ENCODE measurements at regions not wholly inside any gene's neighbourhood (a gene's known extent, or its start where the extent isn't known, plus 50 kb on each side); places are given as distances from the start of the nearest gene placed in this dataset.
"Not testable (repeated sequence)": the region's sequence is repeated elsewhere in the genome, so short reads cannot be mapped to it uniquely, and the experiment has no call there.

DNA sequence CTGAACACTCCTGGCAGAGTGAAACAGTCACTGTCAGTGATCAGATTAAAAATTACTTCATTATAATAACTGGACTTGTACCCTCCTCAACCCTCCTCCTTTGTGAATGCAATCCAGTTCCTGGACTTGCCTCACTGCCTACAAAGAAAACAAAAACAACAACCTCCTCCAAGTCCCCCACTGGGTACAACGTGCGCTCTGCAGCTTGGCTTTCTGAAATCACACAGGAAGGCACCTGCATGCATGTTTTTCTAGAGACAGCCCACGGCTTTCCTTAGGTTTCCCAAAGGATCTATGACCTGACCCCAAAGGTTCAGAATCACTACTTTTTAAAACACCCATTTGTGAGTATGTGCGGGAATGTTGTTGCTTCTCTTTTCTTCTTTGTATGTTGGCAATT, 61.4 kb upstream of the TUBA3E start:
- H3K4me1 ChIP-seq, result no peaks in the 10 kb centered on the region
- DNase-seq (ENCODE audit: low spot score), result no peak
- no peak overlapping the region for H3K4me3 ChIP-seq
- TF ChIP-seq, protein P1, sequence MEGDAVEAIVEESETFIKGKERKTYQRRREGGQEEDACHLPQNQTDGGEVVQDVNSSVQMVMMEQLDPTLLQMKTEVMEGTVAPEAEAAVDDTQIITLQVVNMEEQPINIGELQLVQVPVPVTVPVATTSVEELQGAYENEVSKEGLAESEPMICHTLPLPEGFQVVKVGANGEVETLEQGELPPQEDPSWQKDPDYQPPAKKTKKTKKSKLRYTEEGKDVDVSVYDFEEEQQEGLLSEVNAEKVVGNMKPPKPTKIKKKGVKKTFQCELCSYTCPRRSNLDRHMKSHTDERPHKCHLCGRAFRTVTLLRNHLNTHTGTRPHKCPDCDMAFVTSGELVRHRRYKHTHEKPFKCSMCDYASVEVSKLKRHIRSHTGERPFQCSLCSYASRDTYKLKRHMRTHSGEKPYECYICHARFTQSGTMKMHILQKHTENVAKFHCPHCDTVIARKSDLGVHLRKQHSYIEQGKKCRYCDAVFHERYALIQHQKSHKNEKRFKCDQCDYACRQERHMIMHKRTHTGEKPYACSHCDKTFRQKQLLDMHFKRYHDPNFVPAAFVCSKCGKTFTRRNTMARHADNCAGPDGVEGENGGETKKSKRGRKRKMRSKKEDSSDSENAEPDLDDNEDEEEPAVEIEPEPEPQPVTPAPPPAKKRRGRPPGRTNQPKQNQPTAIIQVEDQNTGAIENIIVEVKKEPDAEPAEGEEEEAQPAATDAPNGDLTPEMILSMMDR (IDR thresholded peaks at IDR 0.05), result no peak
- no peak overlapping the region for H3K27ac ChIP-seq
- H3K27me3 ChIP-seq, result no peaks in the 10 kb centered on the region
- no peaks in the 10 kb centered on the region for H3K36me3 ChIP-seq
- H3K9me3 ChIP-seq, result no peaks in the 10 kb centered on the region

DNA sequence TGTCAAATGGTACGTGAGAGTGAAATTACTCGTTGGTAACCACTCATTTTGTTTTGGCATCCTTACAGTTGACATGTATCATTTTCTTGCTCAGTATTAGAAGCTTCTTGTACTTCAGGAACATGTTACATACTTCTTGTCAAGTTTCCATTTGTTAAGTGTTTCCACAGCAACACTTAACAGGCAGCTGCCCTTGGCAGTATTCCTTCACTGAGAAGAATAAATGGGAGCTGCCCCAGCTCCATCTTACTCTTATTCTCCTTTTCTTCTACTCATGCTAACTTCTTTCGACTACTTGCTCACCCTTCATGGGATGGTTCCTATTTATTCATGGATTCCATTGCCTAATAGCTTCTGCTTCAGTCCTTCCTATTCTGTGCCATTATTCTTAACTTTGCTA, 60.1 kb upstream of the TUBA3E start:
- H3K4me3 ChIP-seq, result no peak overlapping the region
- no peaks in the 10 kb centered on the region for H3K9me3 ChIP-seq
- DNase-seq (ENCODE audit: low spot score), result no peak
- no peak overlapping the region for H3K27ac ChIP-seq
- no peaks in the 10 kb centered on the region for H3K36me3 ChIP-seq
- no peaks in the 10 kb centered on the region for H3K4me1 ChIP-seq
- H3K27me3 ChIP-seq, result no peaks in the 10 kb centered on the region
- TF ChIP-seq, protein P1 (IDR thresholded peaks at IDR 0.05), result no peak

DNA sequence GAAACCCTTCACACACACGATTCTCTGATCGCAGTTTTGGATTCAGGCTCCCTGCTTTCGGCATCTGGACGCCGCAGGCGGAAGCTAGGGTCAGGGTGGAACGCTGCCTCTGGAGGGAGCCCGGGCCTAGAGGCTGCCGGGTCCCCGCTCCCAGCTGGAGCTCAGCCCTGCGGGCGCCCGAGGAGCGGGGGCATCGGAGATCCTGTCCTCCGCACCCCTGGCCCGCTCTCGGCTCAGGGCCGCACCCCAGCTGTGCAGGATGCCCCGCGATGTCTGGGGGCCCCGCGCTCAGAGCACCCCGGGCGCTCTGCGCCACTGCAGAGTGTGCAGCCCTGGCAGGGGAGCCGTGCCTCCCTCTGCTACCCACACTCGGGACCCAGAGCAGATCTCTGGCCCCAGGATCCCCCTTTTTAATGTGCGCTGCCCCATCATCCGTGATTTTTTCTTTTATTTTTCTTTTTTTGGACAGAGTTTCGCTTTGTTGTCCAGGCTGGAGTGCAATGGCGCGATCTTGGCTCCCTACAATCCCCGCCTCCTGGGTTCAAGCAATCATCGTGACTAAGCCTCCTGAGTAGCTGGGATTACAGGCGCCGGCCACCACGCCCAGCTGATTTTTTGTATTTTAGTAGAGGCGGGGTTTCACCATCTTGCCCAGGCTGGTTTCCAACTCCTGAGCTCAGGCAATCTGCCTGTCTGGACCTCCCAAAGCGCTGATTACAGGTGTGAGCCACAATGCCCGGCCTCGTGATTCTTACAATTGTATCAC, 54.8 kb upstream of the TUBA3E start:
- DNase-seq (ENCODE audit: low spot score), result no peak
- H3K27ac ChIP-seq, result no peak overlapping the region
- H3K4me1 ChIP-seq, result peaks cover 0 to 13% of the 10 kb centered on the region in 2 donors
- peak overlapping the region in 1 of 2 donors; percentile 37 for H3K4me3 ChIP-seq
- H3K27me3 ChIP-seq, result no peaks in the 10 kb centered on the region
- H3K9me3 ChIP-seq, result no peaks in the 10 kb centered on the region
- H3K36me3 ChIP-seq, result no peaks in the 10 kb centered on the region
- TF ChIP-seq, protein P1 (IDR thresholded peaks at IDR 0.05), result no peak

DNA sequence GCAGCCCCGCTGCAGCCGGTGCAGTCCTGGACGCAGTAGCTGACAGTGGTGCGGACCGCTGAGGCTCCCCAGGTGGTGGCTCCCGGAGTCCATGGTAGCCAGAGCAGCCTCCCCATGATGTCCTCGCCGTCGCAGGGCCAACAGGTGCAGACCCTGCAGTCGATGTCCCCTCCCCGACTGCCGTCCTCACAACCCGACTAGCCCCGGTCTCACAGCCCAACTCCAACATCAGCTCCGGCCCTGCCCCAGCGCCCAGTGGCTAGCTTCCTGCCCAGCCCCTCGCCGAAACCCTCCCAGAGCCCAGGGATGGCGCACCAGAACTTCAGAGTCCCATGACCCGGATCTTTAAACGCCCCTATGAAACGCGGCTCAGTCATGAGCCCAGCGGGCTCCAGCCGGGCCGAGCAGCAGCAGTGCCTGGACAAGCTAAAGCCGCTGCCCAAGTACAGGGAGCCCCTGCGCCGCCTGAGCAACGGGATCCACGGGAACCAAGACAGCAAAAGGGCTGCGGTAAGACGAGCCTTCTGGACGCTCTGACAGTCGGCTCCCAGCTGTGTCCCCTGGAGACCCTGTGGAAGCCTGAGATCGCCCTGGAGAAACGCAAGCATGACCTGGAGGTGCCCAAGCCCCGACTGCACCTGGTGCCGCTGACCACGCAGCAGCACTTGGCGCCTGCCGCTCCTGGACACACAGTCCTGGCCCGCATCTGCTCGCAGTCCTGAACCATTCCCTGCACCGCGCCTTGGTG, 53.8 kb upstream of the TUBA3E start:
- Histone ChIP-seq H3K36me3 (no peaks in the 10 kb centered on the region), H3K4me3 (peak overlapping the region in 1 of 2 donors; percentile 37), H3K27me3 (no peaks in the 10 kb centered on the region), H3K9me3 (no peaks in the 10 kb centered on the region), H3K27ac (no peak overlapping the region), H3K4me1 (peaks cover 0 to 13% of the 10 kb centered on the region in 2 donors)
- TF ChIP-seq, protein P1 (IDR thresholded peaks at IDR 0.05), result no peak
- DNase-seq (ENCODE audit: low spot score), result no peak

DNA sequence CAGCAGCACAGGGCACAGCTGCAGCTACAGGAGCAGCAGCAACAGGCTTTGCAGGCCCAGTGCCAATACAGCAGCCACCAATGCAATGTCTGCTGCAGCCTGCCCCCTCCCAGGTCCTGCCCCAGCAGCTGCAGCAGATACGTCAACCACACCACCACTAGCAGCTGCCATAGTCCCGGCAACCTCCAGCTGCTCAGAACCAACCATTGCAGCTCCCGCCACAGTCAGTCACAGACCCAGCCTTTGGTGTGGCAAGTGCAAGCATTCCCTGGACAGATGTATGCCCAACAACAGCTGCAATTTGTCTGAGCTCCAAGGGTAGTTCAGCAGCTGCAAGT, 53.3 kb upstream of the TUBA3E start:
- Histone ChIP-seq H3K27me3 (no peaks in the 10 kb centered on the region), H3K9me3 (no peaks in the 10 kb centered on the region), H3K4me3 (no peak overlapping the region), H3K27ac (no peak overlapping the region), H3K36me3 (no peaks in the 10 kb centered on the region), H3K4me1 (peaks cover 0 to 13% of the 10 kb centered on the region in 2 donors)
- TF ChIP-seq, protein P1 (IDR thresholded peaks at IDR 0.05), result no peak
- DNase-seq (ENCODE audit: low spot score), result no peak

DNA sequence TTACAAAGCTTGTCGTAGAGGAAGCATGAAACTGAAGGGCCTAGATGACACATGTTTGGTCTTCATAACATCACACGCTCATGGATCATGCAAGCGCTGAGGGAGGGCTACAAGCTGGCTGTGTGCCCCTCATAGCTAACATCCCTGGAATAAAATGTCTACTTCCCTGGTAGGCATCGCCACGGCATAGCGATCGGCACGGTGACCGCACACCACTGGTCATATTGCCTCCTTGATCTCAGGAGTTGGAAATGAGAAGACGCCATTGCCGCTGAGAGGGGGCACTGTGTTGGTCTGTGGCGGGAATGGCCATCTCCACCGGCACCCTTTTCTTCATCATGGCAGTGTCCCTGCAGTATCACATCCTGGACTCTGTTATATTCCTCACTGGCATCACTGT, 50.1 kb upstream of the TUBA3E start:
- H3K27ac ChIP-seq; DNase-seq (ENCODE audit: low spot score); H3K4me3 ChIP-seq; H3K9me3 ChIP-seq; H3K36me3 ChIP-seq; H3K27me3 ChIP-seq: not testable (repeated sequence)
- H3K4me1 ChIP-seq, result peaks cover 0 to 13% of the 10 kb centered on the region in 2 donors

Measured in right atrium auricular region (tissue), 2 donors.